ENCODE measurements at regions not wholly inside any gene's neighbourhood (a gene's known extent, or its start where the extent isn't known, plus 50 kb on each side); places are given as distances from the start of the nearest gene placed in this dataset.
"Not testable (repeated sequence)": the region's sequence is repeated elsewhere in the genome, so short reads cannot be mapped to it uniquely, and the experiment has no call there.

GRCh38 chr10:125588738-125589137, 94.2 kb downstream of the TEX36 start:
- not testable (repeated sequence) for TF ChIP-seq POLR2AphosphoS5 (IDR thresholded peaks at IDR 0.05; ENCODE audit: borderline replicate concordance, low read depth, low read length); EZH2 (IDR thresholded peaks at IDR 0.05); FOXP2 (optimal IDR thresholded peaks at IDR 0.05; ENCODE audit: control extremely low read depth, extremely low read length, insufficient read depth)

All from SK-N-MC (cell line).